NCI-H526 treated with DMSO at 0.1 percent for 48 hours (cell line): ENCODE measurements at regions not wholly inside any gene's neighbourhood (a gene's known extent, or its start where the extent isn't known, plus 50 kb on each side); places are given as distances from the start of the nearest gene placed in this dataset.
"Not testable (repeated sequence)": the region's sequence is repeated elsewhere in the genome, so short reads cannot be mapped to it uniquely, and the experiment has no call there.

ENCODE experiments used
- DNase-seq: peaks from one replicate; lab custom pipeline; 2025; lab: John Stamatoyannopoulos, UW

GRCh38 chr16:65837464-65837863, 529.0 kb upstream of the CDH5 start:
- DNase-seq, result no peak

GRCh38 chr16:65834688-65835087, 531.8 kb upstream of the CDH5 start:
- DNase-seq, result no peak

DNA sequence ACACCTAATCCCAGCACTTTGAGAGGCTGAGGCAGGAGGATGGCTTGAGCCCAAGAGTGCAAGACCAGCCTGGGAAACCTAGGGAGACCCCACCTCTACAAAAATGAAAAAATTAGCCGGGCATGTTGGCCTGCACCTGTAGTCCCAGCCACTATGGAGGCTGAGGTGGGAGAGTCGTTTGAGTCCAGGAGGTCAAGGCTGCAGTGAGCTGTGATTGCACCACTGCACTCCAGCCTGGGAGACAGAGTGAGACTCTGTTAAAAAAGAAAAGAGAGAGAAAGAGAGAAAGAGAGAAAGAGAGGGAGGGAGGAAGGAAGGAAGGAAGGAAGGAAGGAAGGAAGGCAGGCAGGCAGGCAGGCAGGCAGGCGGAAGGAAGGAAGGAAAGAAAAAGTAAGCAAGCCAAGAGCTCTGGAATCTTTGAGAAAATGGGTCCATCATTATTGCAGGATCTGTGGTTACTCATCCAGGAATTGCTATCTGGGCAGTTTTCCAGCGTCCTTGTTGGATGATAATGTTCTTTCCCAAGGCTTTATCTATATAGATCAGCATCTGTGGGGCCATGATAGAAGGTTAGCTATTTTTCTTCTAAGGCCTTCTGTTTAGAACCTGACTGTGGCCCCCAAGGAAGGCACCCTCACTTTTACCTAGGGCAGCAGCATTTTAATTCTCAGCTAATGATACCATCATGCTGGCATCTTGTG, 533.2 kb upstream of the CDH5 start:
- no peak for DNase-seq

GRCh38 chr16:65832679-65833078, 533.8 kb upstream of the CDH5 start:
- no peak for DNase-seq

- no peak for DNase-seq
Observed at GRCh38 chr16:65831903-65832666, 534.4 kb upstream of the CDH5 start.

- no peak for DNase-seq
Observed at GRCh38 chr16:65829076-65829475, 537.4 kb upstream of the CDH5 start.

- DNase-seq, result no peak
Observed at GRCh38 chr16:65828296-65828695, 538.2 kb upstream of the CDH5 start.

- no peak for DNase-seq
Observed at GRCh38 chr16:65827231-65827630, 539.3 kb upstream of the CDH5 start.

- DNase-seq, result no peak
Observed at GRCh38 chr16:65825191-65825856, 541.2 kb upstream of the CDH5 start.

DNA sequence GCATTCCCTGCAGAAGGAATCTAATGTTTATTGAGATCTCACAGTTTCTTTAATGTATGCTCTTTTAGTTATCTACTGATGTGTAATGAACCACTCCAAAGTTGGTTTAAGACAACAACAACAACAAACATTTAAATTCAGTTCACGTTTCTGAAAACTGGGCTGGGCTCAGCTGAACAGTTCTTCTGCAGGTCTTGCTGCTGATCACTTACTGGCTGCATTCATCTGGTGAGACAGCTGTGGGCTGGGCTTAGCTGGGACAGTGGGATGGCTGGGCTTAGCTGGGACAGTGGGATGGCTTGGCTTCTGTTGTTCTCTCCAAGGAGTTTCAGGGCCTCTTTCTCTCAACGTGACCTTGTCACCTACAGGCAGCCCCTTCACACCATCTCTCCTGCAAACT, 544.3 kb upstream of the CDH5 start:
- no peak for DNase-seq

DNA sequence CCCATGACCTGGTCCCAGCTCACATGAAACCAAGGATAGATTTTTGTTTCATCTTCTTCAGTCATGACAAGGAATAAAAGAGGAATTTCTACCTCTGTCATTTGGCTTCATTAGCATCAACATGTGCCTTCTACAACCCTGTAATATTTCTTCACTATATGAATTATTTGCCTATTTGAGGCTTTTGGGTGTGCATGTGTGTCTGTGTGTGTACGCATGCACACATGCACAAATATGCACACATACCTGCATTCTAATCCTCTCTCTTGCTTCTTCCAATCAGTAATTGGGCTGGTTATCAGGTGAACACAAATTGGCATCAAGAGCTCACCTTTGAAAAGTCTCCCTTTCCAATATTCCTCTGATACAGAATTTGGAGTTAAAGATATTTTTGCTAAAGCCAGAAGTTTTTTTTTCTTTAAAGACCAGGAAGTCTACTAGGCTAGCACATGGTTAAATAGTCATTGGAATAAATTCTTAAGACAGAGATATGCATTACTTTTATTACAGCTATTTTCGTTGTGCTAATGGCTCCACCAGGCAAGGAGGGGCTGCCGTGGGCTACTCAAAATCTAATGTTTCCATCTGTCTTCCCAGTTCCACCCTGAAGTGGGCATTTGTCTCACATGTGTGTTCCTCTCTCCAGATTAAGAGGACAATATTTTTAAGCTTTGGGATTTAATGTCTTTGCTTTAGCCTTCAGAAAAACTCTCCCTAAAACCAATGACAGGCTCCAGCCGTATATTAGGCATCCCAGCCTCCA, 547.2 kb upstream of the CDH5 start:
- no peak for DNase-seq

DNA sequence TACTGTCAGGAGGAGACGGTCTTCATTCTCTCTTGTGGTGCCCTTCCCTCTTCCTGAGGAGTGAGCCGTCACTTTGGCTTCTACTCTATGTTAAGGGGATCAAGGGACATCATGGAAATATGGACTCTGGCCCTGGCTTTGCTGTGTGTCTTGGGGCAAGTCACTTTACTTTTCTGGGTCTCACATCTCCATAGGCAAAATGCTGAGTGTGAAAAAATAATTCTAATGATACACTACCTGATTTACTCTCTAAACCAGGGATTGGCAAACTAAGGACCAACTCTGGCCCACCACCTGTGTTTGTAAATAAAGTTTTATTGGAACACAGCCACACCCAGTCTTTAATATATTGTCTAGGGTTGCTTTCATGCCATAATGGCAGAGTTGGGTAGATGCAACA, 548.7 kb upstream of the CDH5 start:
- DNase-seq, result no peak

DNA sequence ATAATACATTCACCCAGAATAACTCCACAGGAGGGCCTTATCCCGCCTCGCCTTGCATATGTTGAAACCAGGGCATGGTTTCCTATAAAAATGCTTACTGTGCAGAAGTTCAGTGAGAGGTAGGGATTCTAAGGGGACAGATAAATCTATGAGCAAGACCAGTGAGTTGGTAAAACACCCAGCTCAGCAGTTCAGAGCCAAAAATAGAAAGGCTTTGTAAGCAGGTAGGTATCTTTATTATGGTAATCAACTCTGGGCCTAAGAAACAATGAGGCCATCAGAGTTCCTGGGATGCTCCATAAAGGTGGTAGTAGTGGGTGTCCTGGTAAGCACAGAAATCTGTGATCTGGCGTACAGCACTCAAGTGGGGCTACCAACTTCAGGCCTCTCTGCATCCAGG, 549.4 kb upstream of the CDH5 start:
- no peak for DNase-seq

GRCh38 chr16:65816556-65816955, 549.9 kb upstream of the CDH5 start:
- DNase-seq, result no peak

GRCh38 chr16:65815707-65816106, 550.8 kb upstream of the CDH5 start:
- no peak for DNase-seq

DNA sequence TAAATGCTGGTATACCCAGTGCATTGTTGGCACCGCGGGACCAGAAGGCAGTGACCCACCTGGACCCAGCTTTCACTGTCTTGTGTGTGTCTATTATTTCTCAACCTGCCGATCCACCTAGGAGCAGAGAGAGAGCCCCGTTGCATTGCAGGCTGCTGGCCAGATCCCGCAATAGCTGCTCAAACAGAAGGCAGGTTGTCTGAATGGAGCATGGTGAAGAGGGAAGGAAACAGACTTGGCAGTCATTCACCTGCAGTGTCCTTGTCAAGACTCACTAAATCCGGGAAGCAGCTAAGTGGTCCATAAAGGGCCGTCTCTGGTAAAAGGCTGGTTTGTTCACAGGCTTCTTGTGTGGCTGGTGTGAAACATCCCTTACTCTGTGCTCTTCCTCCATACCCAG, 552.6 kb upstream of the CDH5 start:
- not testable (repeated sequence) for DNase-seq

DNA sequence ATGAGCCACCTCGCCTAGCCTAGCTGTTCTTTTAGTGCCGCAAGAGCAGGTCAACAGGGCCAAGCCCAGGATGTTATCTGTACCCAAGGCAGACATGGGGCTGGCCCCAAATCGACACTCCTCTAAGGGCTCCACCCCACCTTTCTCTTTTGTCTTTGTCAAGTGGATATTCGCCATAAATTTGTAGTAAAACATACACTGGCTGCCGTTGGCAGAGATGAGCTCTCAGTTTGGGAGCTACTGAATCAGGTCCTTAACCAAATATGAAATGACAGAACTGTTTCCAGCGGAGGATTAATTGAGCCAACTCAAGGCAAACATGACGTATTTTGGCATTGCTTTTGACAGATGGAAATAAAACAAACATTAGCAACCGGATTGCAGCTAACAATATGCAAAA, 556.9 kb upstream of the CDH5 start:
- no peak for DNase-seq

- no peak for DNase-seq
Observed at GRCh38 chr16:65808790-65809189, 557.7 kb upstream of the CDH5 start.

GRCh38 chr16:65807858-65808257, 558.6 kb upstream of the CDH5 start:
- DNase-seq, result no peak

DNA sequence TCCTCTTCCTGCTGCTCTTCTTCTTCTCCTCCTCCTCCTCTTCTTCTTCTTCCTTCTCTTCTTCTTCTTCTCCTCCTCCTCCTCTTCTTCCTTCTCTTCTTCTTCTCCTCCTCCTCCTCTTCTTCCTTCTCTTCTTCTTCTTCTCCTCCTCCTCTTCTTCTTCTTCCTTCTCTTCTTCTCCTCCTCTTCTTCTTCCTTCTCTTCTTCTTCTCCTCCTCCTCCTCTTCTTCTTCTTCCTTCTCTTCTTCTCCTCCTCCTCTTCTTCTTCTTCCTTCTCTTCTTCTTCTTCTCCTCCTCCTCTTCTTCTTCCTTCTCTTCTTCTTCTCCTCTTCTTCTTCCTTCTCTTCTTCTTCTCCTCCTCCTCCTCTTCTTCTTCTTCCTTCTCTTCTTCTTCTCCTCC, 560.8 kb upstream of the CDH5 start:
- DNase-seq, result not testable (repeated sequence)

DNA sequence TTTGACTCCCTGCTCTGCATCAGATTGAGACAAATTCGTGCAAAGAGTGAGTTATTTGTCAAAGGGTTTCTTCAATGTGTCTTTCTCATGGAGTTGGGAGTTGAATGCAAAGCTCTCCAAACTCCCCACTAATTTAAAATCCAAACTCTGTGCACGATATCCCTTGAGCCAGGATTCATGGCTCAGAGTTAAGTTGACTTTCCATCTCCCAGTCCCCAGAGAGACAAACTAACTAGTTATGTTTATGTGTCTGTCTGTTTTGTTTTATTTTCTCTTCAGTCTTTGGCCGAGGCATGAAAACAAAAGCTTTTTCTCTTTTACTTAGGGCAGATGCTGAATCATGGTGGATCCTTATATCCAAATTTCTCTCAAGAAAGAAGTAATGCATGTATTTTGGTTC, 570.0 kb upstream of the CDH5 start:
- no peak for DNase-seq

DNA sequence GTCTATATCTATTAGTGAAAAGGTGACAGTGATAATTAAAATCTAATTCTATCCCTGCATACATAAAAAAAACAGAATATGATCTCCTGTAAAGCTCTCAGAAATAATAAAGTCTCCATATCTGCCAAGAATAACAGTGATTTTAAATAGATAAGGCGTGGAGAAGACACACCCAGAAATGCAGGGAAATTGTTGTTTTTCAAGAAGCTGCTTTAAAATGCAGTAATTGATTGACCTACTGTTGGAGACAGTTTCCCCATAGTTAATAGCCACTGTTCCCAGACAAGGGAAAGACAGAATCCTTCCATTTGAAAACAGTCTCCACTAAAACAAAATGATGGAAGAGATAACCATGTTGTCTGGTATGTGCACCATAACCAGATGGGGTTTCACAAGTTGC, 571.5 kb upstream of the CDH5 start:
- DNase-seq, result no peak

GRCh38 chr16:65793781-65794180, 572.7 kb upstream of the CDH5 start:
- DNase-seq, result no peak
